Neural progenitor cell (in vitro differentiated cells): ENCODE measurements at regions not wholly inside any gene's neighbourhood (a gene's known extent, or its start where the extent isn't known, plus 50 kb on each side); places are given as distances from the start of the nearest gene placed in this dataset.
A peak's percentile ranks its signal among the peaks of the same experiment; 100 is the strongest.

ENCODE experiments used
- DNase-seq: peaks from one replicate; pipeline ENCODE4 v3.0.0-alpha.2; 2016; ENCODE audit warnings: low spot score
- H2AFZ ChIP-seq: fragments of 200-600 bp; sonication (generic); replicated peaks from 2 replicates; pipeline ENCODE4 v1.6.1; 2016; ENCODE audit warnings: antibody characterized with exemption
- H3F3A ChIP-seq: fragments of 200-600 bp; sonication (generic); 2 replicates; pipeline ENCODE4 v1.6.1; 2016; ENCODE audit warnings: antibody characterized with exemption, low read depth
- H3K27ac ChIP-seq: fragments of 200-600 bp; sonication (generic); 2 replicates; pipeline ENCODE4 v1.5.1; 2016; ENCODE audit warnings: mild to moderate bottlenecking
- H3K27me3 ChIP-seq: fragments of 200-600 bp; sonication (generic); 2 replicates; pipeline ENCODE4 v1.6.1; 2016; ENCODE audit warnings: mild to moderate bottlenecking, moderate library complexity
- H3K36me3 ChIP-seq: fragments of 200-600 bp; sonication (generic); 2 replicates; pipeline ENCODE4 v1.5.1; 2016
- H3K4me1 ChIP-seq: fragments of 200-600 bp; sonication (generic); 2 replicates; pipeline ENCODE4 v1.6.1; 2016; ENCODE audit warnings: mixed run types
- H3K4me2 ChIP-seq: fragments of 200-600 bp; sonication (generic); 2 replicates; pipeline ENCODE4 v1.6.1; 2016
- H3K4me3 ChIP-seq: fragments of 200-600 bp; sonication (generic); 2 replicates; pipeline ENCODE4 v1.5.1; 2016
- H3K79me2 ChIP-seq: fragments of 200-600 bp; sonication (generic); 2 replicates; pipeline ENCODE4 v1.6.1; 2016; ENCODE audit warnings: low read depth
- H3K9ac ChIP-seq: fragments of 200-600 bp; sonication (generic); 2 replicates; pipeline ENCODE4 v1.6.1; 2016
- H3K9me3 ChIP-seq: fragments of 200-600 bp; sonication (generic); 2 replicates; pipeline ENCODE4 v1.5.1; 2016; ENCODE audit warnings: low read depth
- H4K20me1 ChIP-seq: fragments of 200-600 bp; sonication (generic); 2 replicates; pipeline ENCODE4 v1.6.1; 2016; ENCODE audit warnings: low read depth
- H3K27ac Mint-ChIP-seq: 3 replicates; pipeline ENCODE4 v1.8.0; 2021; ENCODE audit warnings: mixed read lengths
- H3K27me3 Mint-ChIP-seq: 2 replicates; pipeline ENCODE4 v1.8.0; 2022; ENCODE audit warnings: low read depth, mild to moderate bottlenecking, inconsistent platforms, moderate library complexity, mixed read lengths; ENCODE audit not compliant: insufficient read depth
- H3K36me3 Mint-ChIP-seq: 3 replicates; pipeline ENCODE4 v1.8.0; 2021; ENCODE audit warnings: mixed read lengths
- H3K4me1 Mint-ChIP-seq: 3 replicates; pipeline ENCODE4 v1.8.0; 2021; ENCODE audit warnings: mixed read lengths
- H3K4me3 Mint-ChIP-seq: 3 replicates; pipeline ENCODE4 v1.8.0; 2021; ENCODE audit warnings: mild to moderate bottlenecking, moderate library complexity, mixed read lengths
- H3K9me3 Mint-ChIP-seq: 3 replicates; pipeline ENCODE4 v1.8.0; 2020; ENCODE audit warnings: mixed read lengths
- CTCF ChIP-seq: fragments of 200-600 bp; sonication (generic); IDR thresholded peaks from 2 replicates; pipeline ENCODE4 v1.5.1; 2017; ENCODE audit warnings: antibody characterized with exemption, mild to moderate bottlenecking
- EZH2 ChIP-seq: fragments of 200-600 bp; sonication (generic); IDR thresholded peaks from 2 replicates; pipeline ENCODE4 v1.6.1; 2017; ENCODE audit warnings: antibody characterized with exemption, mild to moderate bottlenecking, moderate library complexity
- EZH2phosphoT487 ChIP-seq: fragments of 200-600 bp; sonication (generic); IDR thresholded peaks from 2 replicates; pipeline ENCODE4 v1.6.1; 2017; ENCODE audit warnings: antibody characterized with exemption

GRCh38 chr9:75447281-75447680 lies 359.0 kb downstream of the OSTF1 start:
- H3K4me2 ChIP-seq, result no peak overlapping the region
- no peak overlapping the region for H3K9ac ChIP-seq
- DNase-seq, result no peak
- no peaks in the 10 kb centered on the region for H3K27me3 ChIP-seq
- H3K36me3 ChIP-seq, result no peaks in the 10 kb centered on the region
- no peaks in the 10 kb centered on the region for H4K20me1 ChIP-seq
- Mint-ChIP-seq H3K9me3 (no peaks in the 10 kb centered on the region), H3K27me3 (peaks cover 4% of the 10 kb centered on the region), H3K27ac (no peak overlapping the region), H3K4me1 (peaks cover 2% of the 10 kb centered on the region), H3K36me3 (no peaks in the 10 kb centered on the region), H3K4me3 (no peak overlapping the region)
- TF ChIP-seq EZH2 (no peak), EZH2phosphoT487 (no peak), CTCF (no peak)
- no peak overlapping the region for H3K27ac ChIP-seq
- no peak overlapping the region for H2AFZ ChIP-seq
- no peaks in the 10 kb centered on the region for H3F3A ChIP-seq
- H3K4me3 ChIP-seq, result no peak overlapping the region
- no peaks in the 10 kb centered on the region for H3K9me3 ChIP-seq
- H3K4me1 ChIP-seq, result peaks cover 11% of the 10 kb centered on the region
- H3K79me2 ChIP-seq, result no peaks in the 10 kb centered on the region

GRCh38 chr9:75448281-75448680 lies 360.0 kb downstream of the OSTF1 start:
- Histone ChIP-seq H3K9me3 (no peaks in the 10 kb centered on the region), H3K27me3 (no peaks in the 10 kb centered on the region), H3K36me3 (no peaks in the 10 kb centered on the region), H3F3A (no peaks in the 10 kb centered on the region), H3K27ac (no peak overlapping the region), H3K4me2 (no peak overlapping the region), H2AFZ (peak overlapping the region; percentile 73), H3K4me1 (peaks cover 11% of the 10 kb centered on the region), H4K20me1 (no peaks in the 10 kb centered on the region), H3K9ac (no peak overlapping the region), H3K4me3 (no peak overlapping the region), H3K79me2 (no peaks in the 10 kb centered on the region)
- H3K36me3 Mint-ChIP-seq, result no peaks in the 10 kb centered on the region
- no peak overlapping the region for H3K4me3 Mint-ChIP-seq
- peaks cover 4% of the 10 kb centered on the region for H3K27me3 Mint-ChIP-seq
- H3K4me1 Mint-ChIP-seq, result peaks cover 2% of the 10 kb centered on the region
- H3K9me3 Mint-ChIP-seq, result no peaks in the 10 kb centered on the region
- DNase-seq, result no peak
- no peak overlapping the region for H3K27ac Mint-ChIP-seq
- TF ChIP-seq EZH2 (no peak), CTCF (no peak), EZH2phosphoT487 (no peak)

- no peak for DNase-seq
- no peak overlapping the region for H3K9ac ChIP-seq
- TF ChIP-seq EZH2phosphoT487 (no peak), CTCF (no peak), EZH2 (no peak)
- Mint-ChIP-seq H3K9me3 (no peaks in the 10 kb centered on the region), H3K4me1 (peaks cover 2% of the 10 kb centered on the region), H3K4me3 (no peak overlapping the region), H3K36me3 (no peaks in the 10 kb centered on the region), H3K27me3 (peaks cover 2% of the 10 kb centered on the region), H3K27ac (no peak overlapping the region)
- H3K36me3 ChIP-seq, result no peaks in the 10 kb centered on the region
- no peaks in the 10 kb centered on the region for H3K27me3 ChIP-seq
- no peak overlapping the region for H3K4me2 ChIP-seq
- H2AFZ ChIP-seq, result peak overlapping the region; percentile 73
- H3F3A ChIP-seq, result no peaks in the 10 kb centered on the region
- no peaks in the 10 kb centered on the region for H4K20me1 ChIP-seq
- no peak overlapping the region for H3K4me3 ChIP-seq
- H3K9me3 ChIP-seq, result no peaks in the 10 kb centered on the region
- H3K79me2 ChIP-seq, result no peaks in the 10 kb centered on the region
- H3K27ac ChIP-seq, result no peak overlapping the region
- peaks cover 11% of the 10 kb centered on the region for H3K4me1 ChIP-seq
These were observed 360.6 kb downstream of the OSTF1 start for GRCh38 chr9:75448955-75449354.
